22Rv1 (cell line): ENCODE measurements at regions not wholly inside any gene's neighbourhood (a gene's known extent, or its start where the extent isn't known, plus 50 kb on each side); places are given as distances from the start of the nearest gene placed in this dataset.

Experiments used
- CTCF ChIP-seq: fragments of 450-650 bp; IDR thresholded peaks from 2 replicates; pipeline ENCODE4 v1.5.1; 2017; ENCODE audit warnings: mild to moderate bottlenecking
- ZFX ChIP-seq: fragments of 450-650 bp; IDR thresholded peaks from 2 replicates; pipeline ENCODE4 v1.6.1; 2017; ENCODE audit warnings: antibody characterized with exemption, borderline replicate concordance

GRCh38 chr16:59586331-59586730 lies 852.2 kb upstream of the GOT2 start:
- TF ChIP-seq CTCF (no peak), ZFX (no peak)
